SJCRH30 (cell line): ENCODE measurements at regions not wholly inside any gene's neighbourhood (a gene's known extent, or its start where the extent isn't known, plus 50 kb on each side); places are given as distances from the start of the nearest gene placed in this dataset.
"Not testable (repeated sequence)": the region's sequence is repeated elsewhere in the genome, so short reads cannot be mapped to it uniquely, and the experiment has no call there.

ENCODE experiments used
- DNase-seq, 2 experiments: peaks; one replicate each; pipeline ENCODE4 v3.0.0-alpha.2; 2015 to 2020
- H3K27ac ChIP-seq: fragments of 250-450 bp; sonication (Bioruptor Pico); 2 replicates; pipeline ENCODE4 v1.5.1; 2020; ENCODE audit warnings: mild to moderate bottlenecking, moderate library complexity
- H3K27me3 ChIP-seq: fragments of 250-450 bp; sonication (Bioruptor Pico); 2 replicates; pipeline ENCODE4 v1.5.1; 2020; ENCODE audit warnings: mild to moderate bottlenecking, moderate library complexity
- H3K36me3 ChIP-seq: fragments of 250-450 bp; sonication (Bioruptor Pico); 2 replicates; pipeline ENCODE4 v1.5.1; 2020; ENCODE audit warnings: mild to moderate bottlenecking, moderate library complexity
- H3K4me1 ChIP-seq: fragments of 250-450 bp; sonication (Bioruptor Pico); 2 replicates; pipeline ENCODE4 v1.5.1; 2020; ENCODE audit warnings: mild to moderate bottlenecking, moderate library complexity
- H3K4me3 ChIP-seq: fragments of 250-450 bp; sonication (Bioruptor Pico); 2 replicates; pipeline ENCODE4 v1.5.1; 2020; ENCODE audit warnings: mild to moderate bottlenecking, moderate library complexity
- H3K9me3 ChIP-seq: fragments of 250-450 bp; sonication (Bioruptor Pico); replicated peaks from 2 replicates; pipeline ENCODE4 v1.5.1; 2020; ENCODE audit warnings: mild to moderate bottlenecking, moderate library complexity

DNA sequence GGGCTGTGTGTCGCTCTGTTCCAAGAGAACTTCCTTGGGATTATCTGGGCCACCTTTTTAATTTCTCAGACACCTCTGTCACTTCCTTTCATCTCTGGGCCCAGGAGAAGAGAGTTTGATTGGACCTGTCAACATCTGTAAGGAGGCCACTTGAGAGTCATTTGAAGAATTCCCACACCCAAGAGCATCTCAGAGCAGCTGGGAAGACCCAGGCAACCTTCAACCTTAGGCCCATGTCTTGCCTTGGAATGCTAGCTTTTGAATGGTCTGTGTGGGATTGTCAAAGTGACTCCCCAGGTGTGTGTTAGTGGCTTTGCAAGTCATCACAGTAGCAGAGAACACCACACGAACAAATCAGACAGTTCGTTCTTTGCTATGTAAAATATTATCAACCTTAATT, 280.3 kb downstream of the CYRIA start:
- no peak overlapping the region for H3K27ac ChIP-seq
- H3K9me3 ChIP-seq = no peaks in the 10 kb centered on the region
- no peaks in the 10 kb centered on the region for H3K27me3 ChIP-seq
- DNase-seq = no peak
- H3K4me3 ChIP-seq = no peak overlapping the region
- H3K4me1 ChIP-seq = peaks cover 3% of the 10 kb centered on the region; the same call in 1 of the 2 replicates
- H3K36me3 ChIP-seq = no peaks in the 10 kb centered on the region

DNA sequence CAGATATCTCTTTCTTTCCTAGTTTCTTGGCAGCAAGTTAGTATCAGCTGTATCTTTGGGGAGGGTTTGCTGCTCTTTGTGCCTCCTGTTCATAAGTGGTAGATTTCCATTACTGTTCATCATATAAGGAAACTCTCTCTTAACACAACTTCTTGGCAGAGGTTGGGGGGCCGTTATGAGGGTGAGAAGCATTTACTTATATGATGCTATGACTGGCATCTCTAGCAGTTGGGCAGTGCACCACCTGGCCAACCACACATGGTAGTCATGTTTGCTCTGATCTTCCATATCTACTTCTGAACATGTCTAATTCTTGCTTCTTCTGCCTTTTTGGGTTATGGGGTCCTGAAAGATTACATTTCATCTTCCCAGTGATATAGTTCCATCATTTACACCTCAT, 282.2 kb downstream of the CYRIA start:
- DNase-seq = no peak
- H3K36me3 ChIP-seq = no peaks in the 10 kb centered on the region
- no peaks in the 10 kb centered on the region for H3K9me3 ChIP-seq
- H3K27me3 ChIP-seq = no peaks in the 10 kb centered on the region
- H3K4me1 ChIP-seq = peaks cover 3% of the 10 kb centered on the region; the same call in 1 of the 2 replicates
- no peak overlapping the region for H3K4me3 ChIP-seq
- H3K27ac ChIP-seq = no peak overlapping the region

- Histone ChIP-seq H3K4me1 (peaks cover 3% of the 10 kb centered on the region; the same call in 1 of the 2 replicates), H3K27me3 (no peaks in the 10 kb centered on the region), H3K9me3 (no peaks in the 10 kb centered on the region; the same call in 1 of the 2 replicates), H3K36me3 (no peaks in the 10 kb centered on the region), H3K4me3 (no peak overlapping the region), H3K27ac (no peak overlapping the region)
- DNase-seq = no peak
These were observed 283.2 kb downstream of the CYRIA start for GRCh38 chr2:16382451-16382850.

- no peak overlapping the region for H3K27ac ChIP-seq
These were observed 284.1 kb downstream of the CYRIA start for GRCh38 chr2:16381511-16381910.

GRCh38 chr2:16379901-16380300, 285.7 kb downstream of the CYRIA start:
- H3K9me3 ChIP-seq, H3K27ac ChIP-seq, H3K4me1 ChIP-seq, H3K4me3 ChIP-seq, H3K27me3 ChIP-seq, H3K36me3 ChIP-seq, DNase-seq: not testable (repeated sequence)

More at GRCh38 chr2:16381511-16381910, 284.1 kb downstream of the CYRIA start:
- Histone ChIP-seq H3K9me3 (no peaks in the 10 kb centered on the region; the same call in 1 of the 2 replicates), H3K4me1 (peaks cover 3% of the 10 kb centered on the region; the same call in 1 of the 2 replicates), H3K4me3 (no peak overlapping the region), H3K27me3 (no peaks in the 10 kb centered on the region), H3K36me3 (no peaks in the 10 kb centered on the region)
- DNase-seq = no peak

GRCh38 chr2:16379061-16379460, 286.6 kb downstream of the CYRIA start:
- H3K27ac ChIP-seq, H3K4me1 ChIP-seq, H3K36me3 ChIP-seq, H3K4me3 ChIP-seq, DNase-seq, H3K9me3 ChIP-seq, H3K27me3 ChIP-seq: not testable (repeated sequence)

GRCh38 chr2:16378031-16378430, 287.6 kb downstream of the CYRIA start:
- no peaks in the 10 kb centered on the region; the same call in 1 of the 2 replicates for H3K9me3 ChIP-seq
- H3K4me3 ChIP-seq = no peak overlapping the region
- no peak for DNase-seq
- H3K27me3 ChIP-seq = no peaks in the 10 kb centered on the region
- no peaks in the 10 kb centered on the region for H3K36me3 ChIP-seq
- H3K4me1 ChIP-seq = no peaks in the 10 kb centered on the region
- H3K27ac ChIP-seq = no peak overlapping the region

DNA sequence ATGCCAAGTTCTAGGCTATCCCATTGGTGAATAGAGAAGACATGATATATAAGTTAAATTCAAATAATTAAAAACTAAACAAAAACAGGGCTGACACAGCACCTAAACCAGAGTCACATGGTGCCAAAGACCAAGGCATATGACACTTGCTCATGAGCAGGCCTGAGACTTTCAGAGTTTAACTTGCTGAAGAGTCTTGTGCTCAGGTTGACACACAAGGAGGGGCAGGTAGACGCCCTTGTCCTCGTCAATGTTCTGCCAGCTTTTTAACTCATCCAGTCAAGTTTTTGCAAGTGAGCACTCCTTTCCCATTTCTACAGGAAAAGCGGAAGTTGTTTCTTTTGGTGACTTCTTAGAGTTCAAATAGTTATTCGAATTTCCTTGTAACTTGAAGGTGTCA, 289.7 kb downstream of the CYRIA start:
- Histone ChIP-seq H3K36me3 (no peaks in the 10 kb centered on the region), H3K9me3 (no peaks in the 10 kb centered on the region; the same call in 1 of the 2 replicates), H3K4me3 (no peak overlapping the region), H3K27me3 (no peaks in the 10 kb centered on the region), H3K27ac (no peak overlapping the region), H3K4me1 (no peaks in the 10 kb centered on the region)
- no peak for DNase-seq

GRCh38 chr2:16375351-16375750, 290.3 kb downstream of the CYRIA start:
- H3K4me1 ChIP-seq = no peaks in the 10 kb centered on the region
- H3K4me3 ChIP-seq = no peak overlapping the region
- no peaks in the 10 kb centered on the region for H3K27me3 ChIP-seq
- no peak overlapping the region for H3K27ac ChIP-seq
- DNase-seq = no peak
- H3K9me3 ChIP-seq = no peaks in the 10 kb centered on the region; the same call in 1 of the 2 replicates
- H3K36me3 ChIP-seq = no peaks in the 10 kb centered on the region

- Histone ChIP-seq H3K27ac (no peak overlapping the region), H3K27me3 (no peaks in the 10 kb centered on the region), H3K36me3 (no peaks in the 10 kb centered on the region), H3K4me3 (no peak overlapping the region), H3K4me1 (no peaks in the 10 kb centered on the region), H3K9me3 (no peaks in the 10 kb centered on the region; the same call in 1 of the 2 replicates)
- DNase-seq = no peak
These were observed 291.0 kb downstream of the CYRIA start for GRCh38 chr2:16374671-16375070.

GRCh38 chr2:16373341-16373740, 292.3 kb downstream of the CYRIA start:
- Histone ChIP-seq H3K27me3 (no peaks in the 10 kb centered on the region), H3K4me1 (no peaks in the 10 kb centered on the region), H3K27ac (no peak overlapping the region), H3K36me3 (no peaks in the 10 kb centered on the region), H3K9me3 (no peaks in the 10 kb centered on the region; the same call in 1 of the 2 replicates), H3K4me3 (no peak overlapping the region)
- DNase-seq = no peak

DNA sequence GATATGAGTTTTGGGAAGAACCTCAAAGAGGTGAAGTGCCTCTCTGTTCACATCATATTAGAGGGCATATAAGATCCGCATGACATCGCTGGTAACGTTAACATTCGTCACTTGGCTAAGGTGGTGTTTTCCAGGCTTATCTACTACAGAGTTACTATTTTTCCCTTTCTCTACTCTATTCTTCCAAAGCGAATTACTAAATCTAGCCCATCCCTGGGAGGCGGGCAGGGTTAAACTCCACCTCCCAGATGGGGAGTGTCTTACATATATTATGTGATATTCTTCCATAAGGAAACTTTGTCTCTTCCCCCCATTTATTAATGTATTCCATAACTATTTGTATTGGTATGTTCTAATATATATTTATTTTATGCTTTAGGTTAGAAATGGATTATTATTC, 293.9 kb downstream of the CYRIA start:
- no peak overlapping the region for H3K4me3 ChIP-seq
- DNase-seq = no peak
- H3K36me3 ChIP-seq = no peaks in the 10 kb centered on the region
- no peaks in the 10 kb centered on the region for H3K4me1 ChIP-seq
- H3K27ac ChIP-seq = no peak overlapping the region
- H3K9me3 ChIP-seq = no peaks in the 10 kb centered on the region
- H3K27me3 ChIP-seq = no peaks in the 10 kb centered on the region

DNA sequence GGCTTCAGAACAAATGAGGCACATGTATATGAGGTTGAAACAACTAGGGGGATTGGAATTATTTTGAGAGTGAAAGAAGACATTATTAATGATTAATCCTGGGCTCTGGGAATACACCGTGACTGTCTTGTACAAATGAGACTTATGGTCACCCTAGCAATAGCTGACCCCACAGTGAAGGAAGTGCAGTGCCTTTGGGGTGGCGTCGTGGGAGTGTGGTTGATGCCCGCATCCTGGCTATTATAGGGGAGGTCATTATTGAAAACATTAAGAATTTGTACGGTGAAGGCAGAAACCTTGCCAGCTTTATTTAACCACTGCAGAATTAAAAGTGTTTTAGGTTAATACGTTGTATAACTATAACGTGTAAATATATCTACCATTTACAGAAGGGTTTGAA, 296.7 kb downstream of the CYRIA start:
- H3K27ac ChIP-seq = no peak overlapping the region
- H3K4me1 ChIP-seq = no peaks in the 10 kb centered on the region
- no peak for DNase-seq
- no peaks in the 10 kb centered on the region for H3K27me3 ChIP-seq
- H3K36me3 ChIP-seq = no peaks in the 10 kb centered on the region
- H3K9me3 ChIP-seq = no peaks in the 10 kb centered on the region
- H3K4me3 ChIP-seq = no peak overlapping the region

DNA sequence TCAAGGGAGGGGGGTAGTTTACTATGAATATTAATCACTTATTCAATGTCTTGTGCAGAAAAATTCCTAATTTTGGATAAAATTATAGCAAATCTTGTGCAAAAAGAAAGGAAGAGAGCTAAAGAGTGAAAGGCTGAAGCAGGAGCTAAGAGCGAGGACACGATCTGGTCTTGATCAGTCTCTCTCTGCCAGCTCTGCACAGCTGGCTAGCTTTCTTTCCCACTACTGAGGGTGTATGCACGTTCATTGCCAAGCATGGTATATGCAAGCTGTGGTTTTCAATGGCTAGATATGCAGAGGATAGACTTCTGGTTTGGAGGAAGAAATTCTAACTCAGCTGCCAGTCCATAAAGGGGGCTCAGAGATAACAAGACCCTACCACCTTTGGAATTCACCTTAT, 297.3 kb downstream of the CYRIA start:
- H3K4me1 ChIP-seq = no peaks in the 10 kb centered on the region
- H3K27ac ChIP-seq = no peak overlapping the region
- H3K4me3 ChIP-seq = no peak overlapping the region
- H3K27me3 ChIP-seq = no peaks in the 10 kb centered on the region
- no peak for DNase-seq
- no peaks in the 10 kb centered on the region for H3K9me3 ChIP-seq
- no peaks in the 10 kb centered on the region for H3K36me3 ChIP-seq

GRCh38 chr2:16365366-16365765, 300.3 kb downstream of the CYRIA start:
- Histone ChIP-seq H3K4me3 (no peak overlapping the region), H3K4me1 (peaks cover 5% of the 10 kb centered on the region; the same call in 1 of the 2 replicates), H3K27ac (no peak overlapping the region), H3K9me3 (0 out of 2 replicates have a peak, but pooled peaks cover 1% of the 10 kb centered on the region), H3K27me3 (no peaks in the 10 kb centered on the region), H3K36me3 (no peaks in the 10 kb centered on the region)
- no peak for DNase-seq

DNA sequence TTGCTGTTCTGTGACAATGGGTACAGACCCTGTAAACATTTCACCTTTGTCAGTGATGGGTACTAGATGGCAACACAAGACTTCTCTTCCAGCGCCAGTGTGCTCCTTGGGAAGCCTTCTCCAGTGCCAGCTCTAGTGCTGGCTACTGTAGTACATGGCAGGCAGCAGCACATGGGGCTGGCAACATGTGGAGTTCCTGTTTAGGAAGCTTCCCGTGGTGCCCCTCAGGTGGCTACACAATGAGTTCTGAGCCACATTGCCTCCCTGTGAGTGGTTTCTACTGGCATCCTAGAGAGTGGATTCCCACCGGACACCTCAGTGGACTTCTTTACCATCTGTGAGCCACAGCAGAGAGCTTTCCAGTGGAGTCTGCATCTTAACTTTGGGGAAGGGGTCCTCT, 302.1 kb downstream of the CYRIA start:
- Histone ChIP-seq H3K36me3 (no peaks in the 10 kb centered on the region), H3K4me1 (peaks cover 5% of the 10 kb centered on the region; the same call in 1 of the 2 replicates), H3K27me3 (no peaks in the 10 kb centered on the region), H3K4me3 (no peak overlapping the region), H3K9me3 (0 out of 2 replicates have a peak, but pooled peaks cover 2% of the 10 kb centered on the region), H3K27ac (no peak overlapping the region)
- DNase-seq = no peak
